Fibroblast of peridontal ligament (primary cell): ENCODE measurements at regions not wholly inside any gene's neighbourhood (a gene's known extent, or its start where the extent isn't known, plus 50 kb on each side); places are given as distances from the start of the nearest gene placed in this dataset.
"Not testable (repeated sequence)": the region's sequence is repeated elsewhere in the genome, so short reads cannot be mapped to it uniquely, and the experiment has no call there.

Experiments used
- DNase-seq: peaks from one replicate; pipeline ENCODE4 v3.0.0-alpha.2; 2010; ENCODE audit errors: extremely low read depth

GRCh38 chr7:110544194-110544593 is 546.7 kb upstream of the LRRN3 start:
- DNase-seq = no peak

- no peak for DNase-seq
These were observed 542.6 kb upstream of the LRRN3 start for GRCh38 chr7:110548372-110548771.

GRCh38 chr7:110557136-110557535 is 533.8 kb upstream of the LRRN3 start:
- no peak for DNase-seq

- DNase-seq = not testable (repeated sequence)
These were observed 527.6 kb upstream of the LRRN3 start for GRCh38 chr7:110563286-110563685.

GRCh38 chr7:110564246-110564645 is 526.7 kb upstream of the LRRN3 start:
- DNase-seq = no peak

- no peak for DNase-seq
These were observed 522.5 kb upstream of the LRRN3 start for GRCh38 chr7:110568388-110568787.

GRCh38 chr7:110568932-110569331 is 522.0 kb upstream of the LRRN3 start:
- no peak for DNase-seq

GRCh38 chr7:110569486-110570205 is 521.3 kb upstream of the LRRN3 start:
- no peak for DNase-seq

- no peak for DNase-seq
These were observed 516.9 kb upstream of the LRRN3 start for GRCh38 chr7:110573862-110574528.

- no peak for DNase-seq
These were observed 503.6 kb upstream of the LRRN3 start for GRCh38 chr7:110587294-110587693.

- DNase-seq = no peak
These were observed 500.5 kb upstream of the LRRN3 start for GRCh38 chr7:110590415-110590814.

- DNase-seq = no peak
These were observed 499.6 kb upstream of the LRRN3 start for GRCh38 chr7:110591341-110591740.

- DNase-seq = no peak
These were observed 498.4 kb upstream of the LRRN3 start for GRCh38 chr7:110592557-110592956.

GRCh38 chr7:110593355-110593754 is 497.6 kb upstream of the LRRN3 start:
- DNase-seq = no peak

GRCh38 chr7:110595694-110596093 is 495.2 kb upstream of the LRRN3 start:
- no peak for DNase-seq

GRCh38 chr7:110600956-110601355 is 490.0 kb upstream of the LRRN3 start:
- DNase-seq = no peak

GRCh38 chr7:110601710-110602109 is 489.2 kb upstream of the LRRN3 start:
- no peak for DNase-seq

GRCh38 chr7:110604206-110604605 is 486.7 kb upstream of the LRRN3 start:
- no peak for DNase-seq

GRCh38 chr7:110604885-110605284 is 486.0 kb upstream of the LRRN3 start:
- no peak for DNase-seq

- no peak for DNase-seq
These were observed 483.7 kb upstream of the LRRN3 start for GRCh38 chr7:110607050-110607857.

- DNase-seq = no peak
These were observed 481.6 kb upstream of the LRRN3 start for GRCh38 chr7:110609336-110609735.

- no peak for DNase-seq
These were observed 478.2 kb upstream of the LRRN3 start for GRCh38 chr7:110612680-110613079.
